K562 (cell line): ENCODE measurements at regions not wholly inside any gene's neighbourhood (a gene's known extent, or its start where the extent isn't known, plus 50 kb on each side); places are given as distances from the start of the nearest gene placed in this dataset.

Experiments
- ATAC-seq: fragments of 200-7000 bp; cut with Tn5 transposase; 3 replicates; pipeline ENCODE4 v1.9.1; 2020; ENCODE audit warnings: moderate library complexity
- BruUV-seq: library from RNA; stranded (reverse); fragments of 400-500 nt; replicated peaks from 2 replicates; lab custom pipeline; 2021; lab: Mats Ljungman, UMichigan
- CTCF ChIA-PET: fragments of 300-600 bp; formaldehyde crosslinking; extraction: SDS; loops from one replicate; lab custom pipeline; 2021; ENCODE audit warnings: low intra/inter-chr PET ratio; lab: Yijun Ruan, JAX
- POLR2A ChIA-PET: fragments of 300-600, 350-650 bp; sonication (Branson Sonifier 250); formaldehyde crosslinking; extraction: SDS; loops from one replicate; lab custom pipeline; 2021; ENCODE audit warnings: antibody characterized with exemption, inconsistent platforms; lab: Yijun Ruan, JAX
- DNase-seq, 4 experiments: peaks; one replicate each; pipeline versions ENCODE4 v3.0.0 to v3.0.0-alpha.2; 2011 to 2018; ENCODE audit warnings: low spot score in 3 of 4, mixed read lengths in 3 of 4; ENCODE audit errors: extremely low read depth in 1 of 4
- FAIRE-seq: peaks from 2 replicates; lab custom pipeline; 2011; peaks lifted over from hg19 to GRCh38; lab: Jason Lieb, UNC
- H2AFZ ChIP-seq: 2 replicates; pipeline ENCODE4 v1.6.0; 2011; ENCODE audit warnings: low read depth, low read length, control low read depth, inconsistent platforms
- H3K27ac ChIP-seq: fragments of 200-600 bp; 3 replicates; pipeline ENCODE4 v1.8.0; 2011; ENCODE audit warnings: low read depth, mild to moderate bottlenecking, control low read depth, inconsistent platforms, low read length, moderate library complexity, mixed read lengths; ENCODE audit errors: extremely low read depth
- H3K27me3 ChIP-seq, 2 experiments: fragments of 300-600 bp in 1 of 2; 2 replicates in 1 of 2; 3 replicates in 1 of 2; pipeline versions ENCODE4 v1.6.0 to v1.8.0; 2011; ENCODE audit warnings: inconsistent platforms in 2 of 2, low read length in 2 of 2, mild to moderate bottlenecking in 1 of 2, mixed read lengths in 1 of 2, moderate library complexity in 1 of 2; ENCODE audit not compliant: control insufficient read depth in 2 of 2, insufficient read depth in 2 of 2
- H3K36me3 ChIP-seq: fragments of 300-600 bp; 3 replicates; pipeline ENCODE4 v1.8.0; 2011; ENCODE audit warnings: mild to moderate bottlenecking, low read length, inconsistent platforms; ENCODE audit not compliant: control insufficient read depth, insufficient read depth
- H3K4me1 ChIP-seq, 2 experiments: fragments of 200-600 bp in 1 of 2; replicated peaks in 1 of 2; 2 replicates in 1 of 2; 3 replicates in 1 of 2; pipeline versions ENCODE4 v1.5.1 to v1.8.0; 2011; ENCODE audit warnings: inconsistent platforms in 2 of 2, low read length in 2 of 2, mild to moderate bottlenecking in 1 of 2, mixed read lengths in 1 of 2, moderate library complexity in 1 of 2; ENCODE audit not compliant: control insufficient read depth in 2 of 2, insufficient read depth in 2 of 2
- H3K4me2 ChIP-seq: 2 replicates; pipeline ENCODE4 v1.6.1; 2011; ENCODE audit warnings: low read length, control low read depth, inconsistent platforms, mixed read lengths; ENCODE audit not compliant: insufficient read depth
- H3K4me3 ChIP-seq: fragments of 200-600 bp; sonication (generic), shearing (Covaris generic); 2 replicates; pipeline ENCODE4 v1.5.1; 2016; ENCODE audit warnings: control low read depth, inconsistent platforms
- H3K79me2 ChIP-seq: fragments of 200-600 bp; 3 replicates; pipeline ENCODE4 v1.8.0; 2011; ENCODE audit warnings: low read length, inconsistent platforms; ENCODE audit not compliant: control insufficient read depth, insufficient read depth
- H3K9ac ChIP-seq, 2 experiments: 2 replicates each; pipeline versions ENCODE4 v1.6.0 to v1.6.1; 2011; ENCODE audit warnings: low read depth in 2 of 2, low read length in 2 of 2, control low read depth in 1 of 2, inconsistent platforms in 1 of 2, mild to moderate bottlenecking in 1 of 2, mixed read lengths in 1 of 2; ENCODE audit not compliant: insufficient read depth in 1 of 2
- H3K9me1 ChIP-seq: one replicate; pipeline ENCODE4 v1.6.0; 2011; ENCODE audit warnings: inconsistent platforms, mild to moderate bottlenecking, low read length, moderate library complexity; ENCODE audit not compliant: control insufficient read depth, insufficient read depth
- H3K9me3 ChIP-seq: replicated peaks from 2 replicates; pipeline ENCODE4 v1.5.1; 2011; ENCODE audit warnings: low read depth, low read length, inconsistent platforms; ENCODE audit not compliant: control insufficient read depth, insufficient read depth
- H4K20me1 ChIP-seq: replicated peaks from 2 replicates; pipeline ENCODE4 v1.6.1; 2011; ENCODE audit warnings: low read length, inconsistent platforms, mixed read lengths; ENCODE audit not compliant: control insufficient read depth, insufficient read depth
- ARHGAP35 ChIP-seq: fragments of 450-650 bp; IDR thresholded peaks from 2 replicates; pipeline ENCODE4 v1.6.1; 2018; ENCODE audit not compliant: partially characterized antibody
- CHD1 ChIP-seq: fragments of 200-600 bp; sonication (generic); IDR thresholded peaks from one replicate; pipeline ENCODE4 v1.6.1; 2012; ENCODE audit warnings: mild to moderate bottlenecking, moderate library complexity, low read length, inconsistent platforms
- NFATC3 ChIP-seq: fragments of 450-650 bp; IDR thresholded peaks from 2 replicates; pipeline ENCODE4 v1.6.1; 2017; ENCODE audit warnings: mild to moderate bottlenecking
- PATZ1 ChIP-seq: fragments of 250-450 bp; sonication (Bioruptor Pico); IDR thresholded peaks from 2 replicates; pipeline ENCODE4 v1.5.0; 2020; ENCODE audit warnings: mild to moderate bottlenecking, borderline replicate concordance
- PTTG1 ChIP-seq: fragments of 450-650 bp; IDR thresholded peaks from 2 replicates; pipeline ENCODE4 v1.6.1; 2016; ENCODE audit warnings: low read depth, mild to moderate bottlenecking, missing genetic modification characterization, missing compliant biosample characterization
- UBTF ChIP-seq, 2 experiments: IDR thresholded peaks; 2 replicates each; pipeline ENCODE4 v1.6.1; 2012; ENCODE audit warnings: improper control_type of control experiment in 2 of 2, low read depth in 2 of 2, low read length in 2 of 2, borderline replicate concordance in 1 of 2
- WGBS: fragments of 100-300 bp; shearing (Covaris generic); methylation state at CpG from one replicate; pipeline ENCODE4 v1.1.6; 2016; ENCODE audit warnings: low coverage, mixed read lengths; ENCODE audit not compliant: insufficient coverage; ENCODE audit errors: missing lambda C conversion rate; 5-methylcytosine and 5-hydroxymethylcytosine counted together
- in situ Hi-C: fragments of 300-500 bp; cut with MboI; formaldehyde crosslinking; loops from 4 replicates; pipeline ENCODE4 v1.15.0; 2018; ENCODE audit warnings: inconsistent platforms, mixed read lengths
- intact Hi-C: fragments of 100-400 bp; cut with micrococcal nuclease; formaldehyde crosslinking; loops from 2 replicates; pipeline ENCODE4 v1.14.2; 2022
- TF ChIP-seq, protein P1 (sequence below): fragments of 250-450 bp; sonication (Bioruptor Pico); IDR thresholded peaks from 2 replicates; pipeline ENCODE4 v1.5.0; 2022; ENCODE audit warnings: mild to moderate bottlenecking
- TF ChIP-seq, protein P2 (sequence below): sonication (generic); formaldehyde crosslinking; IDR thresholded peaks from 2 replicates; pipeline ENCODE4 v1.8.0; 2022; ENCODE audit warnings: mild to moderate bottlenecking, missing genetic modification reagents

DNA sequence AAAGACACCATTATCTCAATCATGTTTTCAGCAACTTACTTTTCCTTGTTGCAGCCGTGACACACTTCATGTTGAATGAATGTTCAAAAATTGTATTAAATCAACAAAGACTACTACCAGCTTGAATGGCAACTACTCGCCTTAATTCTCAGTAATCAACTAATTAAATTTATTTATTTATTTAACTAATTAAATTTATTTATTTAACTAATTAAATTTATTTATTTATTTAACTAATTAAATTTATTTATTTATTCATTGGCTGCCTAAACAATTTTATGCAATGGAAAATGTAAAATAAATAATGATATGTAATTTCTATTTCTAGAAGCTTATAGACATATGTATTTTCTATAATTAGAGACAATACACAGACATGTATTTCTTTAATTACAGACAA lies 435.4 kb downstream of the GPAM start:
- Histone ChIP-seq H3K4me3 (no peak overlapping the region), H3K79me2 (no peaks in the 10 kb centered on the region), H3K9me3 (no peaks in the 10 kb centered on the region; the same call in 1 of the 2 replicates), H3K36me3 (no peaks in the 10 kb centered on the region), H2AFZ (no peak overlapping the region), H3K4me2 (no peak overlapping the region), H3K4me1 (no peaks in the 10 kb centered on the region), H3K9me1 (no peaks in the 10 kb centered on the region), H3K27me3 (no peaks in the 10 kb centered on the region), H4K20me1 (no peaks in the 10 kb centered on the region), H3K27ac (no peak overlapping the region), H3K9ac (no peak overlapping the region)
- no peak for FAIRE-seq
- TF ChIP-seq, protein P1, sequence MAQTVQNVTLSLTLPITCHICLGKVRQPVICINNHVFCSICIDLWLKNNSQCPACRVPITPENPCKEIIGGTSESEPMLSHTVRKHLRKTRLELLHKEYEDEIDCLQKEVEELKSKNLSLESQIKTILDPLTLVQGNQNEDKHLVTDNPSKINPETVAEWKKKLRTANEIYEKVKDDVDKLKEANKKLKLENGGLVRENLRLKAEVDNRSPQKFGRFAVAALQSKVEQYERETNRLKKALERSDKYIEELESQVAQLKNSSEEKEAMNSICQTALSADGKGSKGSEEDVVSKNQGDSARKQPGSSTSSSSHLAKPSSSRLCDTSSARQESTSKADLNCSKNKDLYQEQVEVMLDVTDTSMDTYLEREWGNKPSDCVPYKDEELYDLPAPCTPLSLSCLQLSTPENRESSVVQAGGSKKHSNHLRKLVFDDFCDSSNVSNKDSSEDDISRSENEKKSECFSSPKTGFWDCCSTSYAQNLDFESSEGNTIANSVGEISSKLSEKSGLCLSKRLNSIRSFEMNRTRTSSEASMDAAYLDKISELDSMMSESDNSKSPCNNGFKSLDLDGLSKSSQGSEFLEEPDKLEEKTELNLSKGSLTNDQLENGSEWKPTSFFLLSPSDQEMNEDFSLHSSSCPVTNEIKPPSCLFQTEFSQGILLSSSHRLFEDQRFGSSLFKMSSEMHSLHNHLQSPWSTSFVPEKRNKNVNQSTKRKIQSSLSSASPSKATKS, result no peak
- TF ChIP-seq NFATC3 (no peak), UBTF (IDR thresholded peaks at IDR 0.05; ENCODE audit: borderline replicate concordance in 1 of 2, low read depth in 2 of 2, low read length in 2 of 2) (no peak), CHD1 (no peak), ARHGAP35 (no peak), PTTG1 (tag) (no peak), PATZ1 (CRISPR knock-in tag) (no peak)
- TF ChIP-seq, protein P2, sequence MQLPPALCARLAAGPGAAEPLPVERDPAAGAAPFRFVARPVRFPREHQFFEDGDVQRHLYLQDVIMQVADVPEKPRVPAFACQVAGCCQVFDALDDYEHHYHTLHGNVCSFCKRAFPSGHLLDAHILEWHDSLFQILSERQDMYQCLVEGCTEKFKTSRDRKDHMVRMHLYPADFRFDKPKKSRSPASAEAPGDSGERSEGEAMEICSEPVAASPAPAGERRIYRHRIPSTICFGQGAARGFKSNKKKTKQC (CRISPR knock-in tag), result no peak
- ChIA-PET POLR2A (no interaction called here), CTCF (no interaction called here)
- in situ Hi-C loops, result no loop called here
- DNase-seq, result no peak
- no peak for ATAC-seq
- 0% methylated on average over 2 of the region's 2 CpGs for WGBS
- intact Hi-C loops, result no loop called here
- BruUV-seq, result no TSS peak
